Type B pancreatic cell (in vitro differentiated cells): ENCODE measurements at regions not wholly inside any gene's neighbourhood (a gene's known extent, or its start where the extent isn't known, plus 50 kb on each side); places are given as distances from the start of the nearest gene placed in this dataset.

Experiments used
- DNase-seq: peaks from one replicate; pipeline ENCODE4 v3.0.0; 2021; ENCODE audit warnings: mixed read lengths; ENCODE audit not compliant: unreplicated experiment; ENCODE audit errors: extremely low spot score
- H3K27ac Mint-ChIP-seq: 2 replicates; pipeline ENCODE4 v1.8.0; 2021; ENCODE audit warnings: mild to moderate bottlenecking, mixed read lengths
- H3K27me3 Mint-ChIP-seq: 2 replicates; pipeline ENCODE4 v1.8.0; 2021; ENCODE audit warnings: mixed read lengths
- H3K36me3 Mint-ChIP-seq: 2 replicates; pipeline ENCODE4 v1.8.0; 2021; ENCODE audit warnings: mixed read lengths
- H3K4me1 Mint-ChIP-seq: one replicate; pipeline ENCODE4 v1.8.0; 2021; ENCODE audit warnings: mixed read lengths; ENCODE audit not compliant: unreplicated experiment
- H3K4me3 Mint-ChIP-seq: 2 replicates; pipeline ENCODE4 v1.8.0; 2021; ENCODE audit warnings: mild to moderate bottlenecking, mixed read lengths
- H3K9me3 Mint-ChIP-seq: 2 replicates; pipeline ENCODE4 v1.8.0; 2021; ENCODE audit warnings: mixed read lengths
- CTCF ChIP-seq: fragments of 200-600 bp; sonication (generic); conservative IDR thresholded peaks from 2 replicates; pipeline ENCODE4 v1.5.0; 2021; ENCODE audit warnings: antibody characterized with exemption, mild to moderate bottlenecking

GRCh38 chr5:110242950-110243349 lies 483.5 kb downstream of the TMEM232 start:
- H3K27me3 Mint-ChIP-seq: no peaks in the 10 kb centered on the region
- no peak overlapping the region for H3K27ac Mint-ChIP-seq
- H3K4me3 Mint-ChIP-seq: no peak overlapping the region
- H3K9me3 Mint-ChIP-seq: peaks cover 5% of the 10 kb centered on the region
- H3K4me1 Mint-ChIP-seq: peaks cover 9% of the 10 kb centered on the region
- TF ChIP-seq CTCF: no peak
- no peak for DNase-seq
- H3K36me3 Mint-ChIP-seq: no peaks in the 10 kb centered on the region

DNA sequence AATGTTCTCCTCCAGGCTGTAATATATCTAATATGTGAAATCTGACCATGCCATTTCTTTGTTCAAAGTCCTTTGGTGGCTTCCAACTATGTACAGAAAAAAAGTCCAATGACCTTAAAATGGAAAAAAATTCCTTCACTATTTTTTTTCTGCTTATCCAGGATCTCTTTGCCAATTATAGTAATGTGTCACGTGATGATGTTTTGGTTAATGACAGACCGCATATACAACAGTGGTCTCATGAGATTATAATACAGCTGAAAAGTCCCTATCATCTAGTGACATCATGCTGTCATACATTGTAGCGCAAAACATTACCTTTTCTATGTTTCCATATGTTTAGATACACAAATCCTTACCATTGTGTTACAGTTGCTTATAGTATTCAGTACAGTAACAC lies 477.6 kb downstream of the TMEM232 start:
- no peak overlapping the region for H3K27ac Mint-ChIP-seq
- no peaks in the 10 kb centered on the region for H3K4me1 Mint-ChIP-seq
- H3K27me3 Mint-ChIP-seq: no peaks in the 10 kb centered on the region
- TF ChIP-seq CTCF: no peak
- no peaks in the 10 kb centered on the region for H3K36me3 Mint-ChIP-seq
- H3K9me3 Mint-ChIP-seq: no peaks in the 10 kb centered on the region
- DNase-seq: no peak
- H3K4me3 Mint-ChIP-seq: no peak overlapping the region

- no peaks in the 10 kb centered on the region for H3K27me3 Mint-ChIP-seq
- DNase-seq: no peak
- no peak overlapping the region for H3K4me3 Mint-ChIP-seq
- H3K9me3 Mint-ChIP-seq: no peaks in the 10 kb centered on the region
- H3K27ac Mint-ChIP-seq: no peak overlapping the region
- no peaks in the 10 kb centered on the region for H3K36me3 Mint-ChIP-seq
- TF ChIP-seq CTCF: no peak
- no peaks in the 10 kb centered on the region for H3K4me1 Mint-ChIP-seq
Observed at GRCh38 chr5:110250355-110250754, 476.1 kb downstream of the TMEM232 start.

DNA sequence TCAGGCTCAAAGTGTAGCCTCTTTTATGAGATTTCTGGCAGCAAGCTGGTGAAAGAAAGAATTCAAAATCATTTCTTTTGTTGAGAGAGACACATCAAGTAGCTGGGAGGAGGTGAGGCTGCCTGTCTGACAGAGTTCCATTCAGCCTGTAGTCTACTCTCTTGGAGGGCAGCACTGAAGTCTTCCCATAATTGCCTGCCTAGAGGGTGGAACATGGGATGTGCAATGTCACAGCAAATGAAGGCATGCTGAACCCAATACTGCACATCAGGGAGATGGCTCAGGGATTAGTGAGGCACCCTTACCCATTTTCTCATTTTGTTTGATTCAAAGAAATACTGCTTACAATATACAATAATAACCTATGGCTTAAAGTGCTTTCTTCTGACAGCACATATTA lies 475.7 kb downstream of the TMEM232 start:
- H3K4me3 Mint-ChIP-seq: no peak overlapping the region
- H3K27me3 Mint-ChIP-seq: no peaks in the 10 kb centered on the region
- no peak overlapping the region for H3K27ac Mint-ChIP-seq
- no peak for TF ChIP-seq CTCF
- DNase-seq: no peak
- peaks cover 3% of the 10 kb centered on the region for H3K4me1 Mint-ChIP-seq
- peaks cover 3% of the 10 kb centered on the region for H3K9me3 Mint-ChIP-seq
- no peaks in the 10 kb centered on the region for H3K36me3 Mint-ChIP-seq

GRCh38 chr5:110251366-110251765 lies 475.1 kb downstream of the TMEM232 start:
- Mint-ChIP-seq H3K9me3 (peaks cover 3% of the 10 kb centered on the region), H3K36me3 (no peaks in the 10 kb centered on the region), H3K27me3 (no peaks in the 10 kb centered on the region), H3K4me3 (no peak overlapping the region), H3K27ac (no peak overlapping the region), H3K4me1 (peaks cover 3% of the 10 kb centered on the region)
- no peak for TF ChIP-seq CTCF
- DNase-seq: no peak

DNA sequence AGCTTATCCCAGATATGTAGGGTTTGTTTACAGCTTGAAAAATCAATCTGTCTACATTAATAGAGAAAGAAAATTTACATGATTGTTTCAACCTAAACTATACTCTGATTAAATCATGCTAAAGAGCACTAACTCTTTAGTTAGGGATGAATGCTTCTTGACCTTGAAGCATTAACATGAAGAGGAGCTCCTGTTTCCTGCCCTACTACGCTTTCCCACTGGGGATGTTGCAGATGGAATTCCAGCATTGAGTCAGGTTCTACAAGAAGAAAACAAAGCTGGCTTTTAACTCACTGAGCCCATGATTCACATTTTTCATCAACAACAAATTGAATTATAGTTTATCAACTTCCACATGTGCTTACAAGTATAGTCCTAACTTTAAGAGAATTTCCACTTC lies 471.3 kb downstream of the TMEM232 start:
- peaks cover 24% of the 10 kb centered on the region for H3K4me1 Mint-ChIP-seq
- no peak overlapping the region for H3K27ac Mint-ChIP-seq

More for the DNA sequence above, 471.3 kb downstream of the TMEM232 start:
- TF ChIP-seq CTCF: no peak
- Mint-ChIP-seq H3K36me3 (no peaks in the 10 kb centered on the region), H3K9me3 (peaks cover 3% of the 10 kb centered on the region), H3K27me3 (no peaks in the 10 kb centered on the region), H3K4me3 (no peak overlapping the region)
- no peak for DNase-seq
